Keratinocyte (primary cell): ENCODE measurements at regions not wholly inside any gene's neighbourhood (a gene's known extent, or its start where the extent isn't known, plus 50 kb on each side); places are given as distances from the start of the nearest gene placed in this dataset.

Experiments
- CTCF ChIP-seq, 3 experiments: IDR thresholded peaks in 1 of 3; conservative IDR thresholded peaks in 1 of 3; optimal IDR thresholded peaks in 1 of 3; 2 replicates in 2 of 3; 3 replicates in 1 of 3; pipeline versions ENCODE3 to v1.5.1; 2011; ENCODE audit warnings: low read length in 3 of 3, mild to moderate bottlenecking in 3 of 3, moderate library complexity in 2 of 3, control low read depth in 1 of 3, inconsistent platforms in 1 of 3; ENCODE audit not compliant: insufficient read depth in 2 of 3; ENCODE audit errors: extremely low read depth in 1 of 3
- EZH2 ChIP-seq: IDR thresholded peaks from one replicate; pipeline ENCODE4 v1.6.1; 2012; ENCODE audit warnings: inconsistent platforms, mild to moderate bottlenecking, low read length, moderate library complexity

GRCh38 chr21:41662761-41663160 lies 104.1 kb downstream of the RIPK4 start:
- TF ChIP-seq CTCF (optimal IDR thresholded peaks at IDR 0.05 in 1 of 3, IDR thresholded peaks at IDR 0.05 in 1 of 3, conservative IDR thresholded peaks at IDR 0.05 in 1 of 3; ENCODE audit: extremely low read depth in 1 of 3, insufficient read depth in 2 of 3, low read length in 3 of 3) (no peak), EZH2 (no peak)
